AG04450 (cell line): ENCODE measurements at regions not wholly inside any gene's neighbourhood (a gene's known extent, or its start where the extent isn't known, plus 50 kb on each side); places are given as distances from the start of the nearest gene placed in this dataset.

Experiments
- CTCF ChIA-PET: fragments of 300-600, 350-600 bp; formaldehyde crosslinking; extraction: SDS; loops from one replicate; lab custom pipeline; 2022; ENCODE audit warnings: antibody characterized with exemption, inconsistent platforms; lab: Charles Lee
- POLR2A ChIA-PET: fragments of 350-600 bp; formaldehyde crosslinking; extraction: SDS; loops from one replicate; lab custom pipeline; 2021; ENCODE audit warnings: antibody characterized with exemption, inconsistent platforms; lab: Yijun Ruan, JAX
- DNase-seq: peaks from one replicate; pipeline ENCODE4 v3.0.0-alpha.2; 2011; ENCODE audit warnings: low read depth, low spot score
- H3K27ac ChIP-seq: one replicate; pipeline ENCODE4 v1.5.1; 2012; ENCODE audit warnings: low read depth, low read length, control low read depth
- H3K27me3 ChIP-seq: one replicate; pipeline ENCODE4 v1.6.0; 2012; ENCODE audit warnings: low read length; ENCODE audit not compliant: control insufficient read depth, insufficient read depth
- H3K4me3 ChIP-seq: 2 replicates; pipeline ENCODE4 v1.5.1; 2011; ENCODE audit warnings: mild to moderate bottlenecking, low read depth, low read length, control low read depth
- H3K9me3 ChIP-seq: 2 replicates; pipeline ENCODE4 v1.5.1; 2012; ENCODE audit warnings: low read length; ENCODE audit not compliant: control insufficient read depth, insufficient read depth
- TF ChIP-seq, protein P1 (sequence below): IDR thresholded peaks from 2 replicates; pipeline ENCODE4 v1.5.1; 2011; ENCODE audit warnings: low read depth, low read length, control low read depth, inconsistent platforms

DNA sequence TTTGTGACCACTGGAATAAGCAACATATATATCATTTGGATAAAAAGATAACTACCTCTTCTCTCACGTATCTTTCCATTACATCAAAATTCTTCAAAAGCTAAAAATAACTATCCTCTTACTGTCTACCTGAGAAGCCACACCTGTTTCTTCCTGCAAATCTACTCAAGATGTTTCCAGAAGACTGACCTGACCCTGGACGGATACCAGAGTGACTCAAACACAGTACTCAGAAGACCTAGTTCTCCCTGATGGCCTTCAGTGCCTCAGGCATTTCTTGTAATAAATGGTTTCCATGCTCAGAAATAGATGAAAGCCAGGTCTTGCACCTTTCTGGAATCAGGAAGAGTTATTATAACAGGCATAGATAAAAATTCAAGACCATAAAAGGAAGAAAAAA lies 245.9 kb upstream of the PIK3R1 start:
- Histone ChIP-seq H3K9me3 (no peaks in the 10 kb centered on the region), H3K27me3 (peaks cover 3% of the 10 kb centered on the region), H3K27ac (no peak overlapping the region), H3K4me3 (no peak overlapping the region)
- ChIA-PET CTCF (interaction anchor here (0.7 kb wide), 1 partner anchor 317 kb away, joined by 3 read pairs; no protein-coding TSS in a partner anchor), POLR2A (no interaction called here)
- TF ChIP-seq, protein P1, sequence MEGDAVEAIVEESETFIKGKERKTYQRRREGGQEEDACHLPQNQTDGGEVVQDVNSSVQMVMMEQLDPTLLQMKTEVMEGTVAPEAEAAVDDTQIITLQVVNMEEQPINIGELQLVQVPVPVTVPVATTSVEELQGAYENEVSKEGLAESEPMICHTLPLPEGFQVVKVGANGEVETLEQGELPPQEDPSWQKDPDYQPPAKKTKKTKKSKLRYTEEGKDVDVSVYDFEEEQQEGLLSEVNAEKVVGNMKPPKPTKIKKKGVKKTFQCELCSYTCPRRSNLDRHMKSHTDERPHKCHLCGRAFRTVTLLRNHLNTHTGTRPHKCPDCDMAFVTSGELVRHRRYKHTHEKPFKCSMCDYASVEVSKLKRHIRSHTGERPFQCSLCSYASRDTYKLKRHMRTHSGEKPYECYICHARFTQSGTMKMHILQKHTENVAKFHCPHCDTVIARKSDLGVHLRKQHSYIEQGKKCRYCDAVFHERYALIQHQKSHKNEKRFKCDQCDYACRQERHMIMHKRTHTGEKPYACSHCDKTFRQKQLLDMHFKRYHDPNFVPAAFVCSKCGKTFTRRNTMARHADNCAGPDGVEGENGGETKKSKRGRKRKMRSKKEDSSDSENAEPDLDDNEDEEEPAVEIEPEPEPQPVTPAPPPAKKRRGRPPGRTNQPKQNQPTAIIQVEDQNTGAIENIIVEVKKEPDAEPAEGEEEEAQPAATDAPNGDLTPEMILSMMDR: no peak
- DNase-seq: no peak

DNA sequence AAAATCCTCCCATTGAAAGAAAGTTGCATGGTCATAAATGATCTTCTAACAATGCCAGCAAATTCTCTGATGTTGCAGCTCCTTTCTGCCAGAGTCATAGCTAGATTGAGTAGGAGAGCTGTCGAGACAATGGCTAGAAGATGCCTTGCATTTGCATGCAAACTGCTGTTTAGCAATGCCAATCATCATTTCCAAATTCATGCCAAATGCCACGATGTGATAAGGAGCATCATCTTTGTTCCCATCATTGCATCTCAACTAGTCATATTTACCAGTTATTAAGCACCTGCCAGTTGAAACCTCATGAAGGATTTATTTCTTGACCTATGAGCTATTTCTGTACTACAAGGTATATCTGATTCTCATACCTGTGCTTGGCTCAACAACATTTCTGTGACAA lies 246.4 kb upstream of the PIK3R1 start:
- TF ChIP-seq, protein P1: no peak
- no peak for DNase-seq
- H3K4me3 ChIP-seq: no peak overlapping the region
- ChIA-PET CTCF (interaction anchor here (0.7 kb wide), 1 partner anchor 318 kb away, joined by 3 read pairs; no protein-coding TSS in a partner anchor), POLR2A (no interaction called here)
- peaks cover 3% of the 10 kb centered on the region for H3K27me3 ChIP-seq
- H3K9me3 ChIP-seq: no peaks in the 10 kb centered on the region
- H3K27ac ChIP-seq: no peak overlapping the region

DNA sequence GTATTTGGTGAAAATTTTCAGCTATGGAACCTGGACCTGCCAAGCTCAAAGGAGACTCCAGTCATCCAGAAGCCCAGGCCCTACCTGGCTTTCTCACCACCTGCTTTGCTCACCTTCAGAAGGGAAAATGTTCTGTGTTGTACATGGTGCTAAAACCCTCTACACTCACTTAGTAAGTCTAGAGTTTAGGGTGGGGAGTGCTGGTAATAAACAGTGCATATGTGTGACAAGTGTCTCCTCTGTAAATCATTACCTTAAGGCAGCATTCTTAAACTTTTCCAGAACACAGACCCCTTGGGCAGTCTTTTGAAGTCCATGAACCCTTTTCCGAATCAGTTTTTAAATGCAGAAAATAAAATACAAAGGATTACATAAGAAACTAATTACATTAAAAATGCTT lies 248.8 kb upstream of the PIK3R1 start:
- Histone ChIP-seq H3K9me3 (no peaks in the 10 kb centered on the region), H3K27me3 (peaks cover 3% of the 10 kb centered on the region), H3K4me3 (no peak overlapping the region), H3K27ac (no peak overlapping the region)
- no peak for DNase-seq
- ChIA-PET POLR2A (no interaction called here), CTCF (no interaction called here)
- TF ChIP-seq, protein P1: no peak

DNA sequence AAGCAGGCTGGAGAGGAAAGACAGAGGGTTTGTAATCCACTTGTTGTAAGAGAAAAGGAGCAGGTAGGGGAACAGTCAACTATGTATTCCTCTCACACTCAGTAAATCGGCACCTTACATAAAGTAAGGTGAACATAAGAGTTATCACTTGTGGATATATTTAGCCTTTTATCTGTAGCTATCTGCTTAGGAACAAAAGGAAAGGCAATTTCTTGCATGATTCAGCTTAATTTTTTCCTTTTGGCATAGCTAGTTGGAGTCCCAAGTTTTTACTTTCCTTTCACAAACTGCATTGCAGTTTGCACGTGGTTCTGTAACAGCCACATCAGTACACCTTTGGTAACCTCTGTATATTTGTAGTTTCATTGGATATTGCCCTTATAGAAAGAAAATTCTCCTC lies 250.9 kb upstream of the PIK3R1 start:
- ChIA-PET CTCF (interaction anchor here (0.5 kb wide), 1 partner anchor 758 kb away, joined by 3 read pairs; no protein-coding TSS in a partner anchor), POLR2A (no interaction called here)
- TF ChIP-seq, protein P1: no peak
- Histone ChIP-seq H3K4me3 (no peak overlapping the region), H3K27me3 (peaks cover 2% of the 10 kb centered on the region), H3K27ac (no peak overlapping the region), H3K9me3 (no peaks in the 10 kb centered on the region)
- no peak for DNase-seq

DNA sequence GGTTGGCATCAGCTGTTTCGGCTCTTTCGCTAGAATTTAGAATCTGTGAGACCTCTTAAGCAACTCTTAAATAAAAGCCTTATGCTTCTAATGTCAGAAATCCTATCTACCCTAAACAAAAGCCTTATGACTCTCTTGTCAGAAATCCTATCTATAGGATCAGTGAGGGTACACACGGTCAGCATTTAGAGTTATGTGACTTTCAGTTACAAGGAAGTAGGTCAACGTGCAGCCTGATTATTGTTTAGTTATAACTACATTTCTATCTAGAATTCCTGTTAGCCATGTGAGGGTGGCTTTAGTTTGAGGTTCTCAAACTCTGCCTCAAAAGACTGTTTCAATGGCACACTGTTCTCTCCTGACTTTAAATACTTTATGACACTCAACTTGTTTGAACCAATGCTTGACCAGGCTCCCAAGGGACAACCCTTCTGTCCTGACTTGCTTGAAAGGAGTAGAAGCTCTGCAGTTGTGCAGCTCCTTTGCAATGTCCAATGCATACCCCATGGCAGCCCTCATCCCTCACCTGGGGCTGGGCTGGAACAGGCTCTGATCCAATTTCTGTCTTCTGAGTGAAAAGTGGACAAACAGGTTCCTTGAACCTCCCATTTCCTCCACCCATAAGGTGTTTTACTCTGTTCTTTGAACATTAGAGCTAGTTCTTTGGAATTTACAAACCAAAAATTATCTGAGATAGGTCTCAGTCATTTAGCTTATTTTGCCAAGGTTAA lies 251.6 kb upstream of the PIK3R1 start:
- no peak for DNase-seq
- ChIA-PET CTCF (no interaction called here), POLR2A (no interaction called here)
- H3K4me3 ChIP-seq: no peak overlapping the region
- no peak overlapping the region for H3K27ac ChIP-seq
- peaks cover 3% of the 10 kb centered on the region for H3K27me3 ChIP-seq
- H3K9me3 ChIP-seq: no peaks in the 10 kb centered on the region
- TF ChIP-seq, protein P1: no peak
